ENCODE measurements at regions not wholly inside any gene's neighbourhood (a gene's known extent, or its start where the extent isn't known, plus 50 kb on each side); places are given as distances from the start of the nearest gene placed in this dataset.

- TF ChIP-seq CTCF (optimal IDR thresholded peaks at IDR 0.05 in 1 of 3, IDR thresholded peaks at IDR 0.05 in 1 of 3, conservative IDR thresholded peaks at IDR 0.05 in 1 of 3; ENCODE audit: extremely low read depth in 1 of 3, insufficient read depth in 2 of 3, low read length in 3 of 3) (no peak), EZH2 (IDR thresholded peaks at IDR 0.05; ENCODE audit: low read length) (no peak)
These were observed 297.8 kb downstream of the GADD45G start for GRCh38 chr9:89902450-89903140.

All from keratinocyte (primary cell).